Activated T-cell treated with anti-CD3 and anti-CD28 coated beads for 1 hour (primary cell): ENCODE measurements at regions not wholly inside any gene's neighbourhood (a gene's known extent, or its start where the extent isn't known, plus 50 kb on each side); places are given as distances from the start of the nearest gene placed in this dataset.

Source experiments
- DNase-seq: peaks from one replicate; pipeline ENCODE4 v3.0.0-alpha.2; 2020; ENCODE audit warnings: low read depth

DNA sequence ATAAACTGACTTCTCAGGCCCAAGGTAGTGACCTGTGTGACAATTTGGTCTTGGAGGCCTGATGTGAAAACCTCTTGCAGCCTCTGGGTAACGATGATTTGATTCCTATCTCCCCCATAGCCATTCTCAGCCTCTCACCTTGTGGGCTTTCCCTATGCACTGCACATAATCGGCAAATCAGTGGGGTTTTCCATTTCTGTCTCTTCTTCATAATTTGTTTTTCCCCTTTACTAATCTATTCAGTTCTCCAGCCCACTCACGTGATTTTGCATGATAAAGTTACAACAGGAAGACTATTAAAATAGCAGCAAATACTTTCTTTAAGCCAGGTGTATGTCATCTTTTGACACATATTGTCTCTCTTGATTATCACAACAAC, 893.7 kb downstream of the TFAP2A start:
- no peak for DNase-seq

DNA sequence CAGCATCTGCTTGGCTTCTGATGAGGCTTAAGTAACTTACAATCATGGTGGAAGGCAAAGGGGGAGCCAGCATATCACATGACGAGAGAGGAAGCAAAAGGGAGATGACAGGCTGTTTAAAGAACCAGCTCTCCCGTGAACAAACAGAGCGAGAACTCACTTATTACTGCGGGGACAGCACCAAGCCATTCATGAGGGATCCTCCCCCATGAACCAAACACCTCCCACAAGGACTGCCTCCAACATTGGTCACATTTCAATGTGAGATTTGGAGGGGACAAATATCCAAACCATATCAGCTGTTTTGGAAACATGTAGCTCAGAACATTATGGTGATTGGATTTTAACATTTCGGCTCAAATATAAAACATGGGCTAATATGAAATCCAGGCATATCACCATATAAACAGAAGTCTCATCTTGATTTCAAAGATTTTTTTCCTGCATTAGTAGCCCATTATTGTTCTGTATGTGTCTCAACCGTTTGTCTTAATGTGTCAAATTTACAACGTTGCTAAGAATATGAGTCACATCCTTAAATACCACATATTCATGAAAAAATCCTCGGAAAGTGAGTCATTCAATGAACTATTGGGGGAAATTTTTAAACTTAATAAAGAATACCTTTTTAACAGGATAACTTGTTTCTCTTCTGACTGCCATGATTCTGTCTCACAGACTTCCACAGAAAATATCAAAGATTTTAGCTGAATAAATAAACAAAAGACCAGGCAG, 894.3 kb downstream of the TFAP2A start:
- DNase-seq: no peak

- no peak for DNase-seq
Measured at GRCh38 chr6:9518431-9518830, 896.4 kb downstream of the TFAP2A start.

DNA sequence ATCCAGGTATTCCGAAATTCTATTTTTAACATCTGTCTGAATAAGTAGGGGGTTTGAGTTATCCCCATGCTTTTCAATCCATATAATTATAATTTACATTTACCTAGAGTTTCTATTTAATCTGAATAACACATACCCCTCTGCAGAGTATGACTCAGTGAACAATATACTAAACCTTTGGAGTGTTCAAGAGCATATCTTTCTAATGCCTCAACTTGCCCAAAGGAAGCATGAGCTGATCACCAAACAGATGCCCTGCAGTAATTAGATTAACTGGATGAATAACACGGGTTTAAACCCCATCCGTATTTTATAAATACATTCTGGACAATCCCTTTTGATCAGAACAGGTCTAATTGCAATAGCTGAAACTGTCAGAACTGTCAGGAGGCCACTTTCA, 897.1 kb downstream of the TFAP2A start:
- DNase-seq: no peak

DNA sequence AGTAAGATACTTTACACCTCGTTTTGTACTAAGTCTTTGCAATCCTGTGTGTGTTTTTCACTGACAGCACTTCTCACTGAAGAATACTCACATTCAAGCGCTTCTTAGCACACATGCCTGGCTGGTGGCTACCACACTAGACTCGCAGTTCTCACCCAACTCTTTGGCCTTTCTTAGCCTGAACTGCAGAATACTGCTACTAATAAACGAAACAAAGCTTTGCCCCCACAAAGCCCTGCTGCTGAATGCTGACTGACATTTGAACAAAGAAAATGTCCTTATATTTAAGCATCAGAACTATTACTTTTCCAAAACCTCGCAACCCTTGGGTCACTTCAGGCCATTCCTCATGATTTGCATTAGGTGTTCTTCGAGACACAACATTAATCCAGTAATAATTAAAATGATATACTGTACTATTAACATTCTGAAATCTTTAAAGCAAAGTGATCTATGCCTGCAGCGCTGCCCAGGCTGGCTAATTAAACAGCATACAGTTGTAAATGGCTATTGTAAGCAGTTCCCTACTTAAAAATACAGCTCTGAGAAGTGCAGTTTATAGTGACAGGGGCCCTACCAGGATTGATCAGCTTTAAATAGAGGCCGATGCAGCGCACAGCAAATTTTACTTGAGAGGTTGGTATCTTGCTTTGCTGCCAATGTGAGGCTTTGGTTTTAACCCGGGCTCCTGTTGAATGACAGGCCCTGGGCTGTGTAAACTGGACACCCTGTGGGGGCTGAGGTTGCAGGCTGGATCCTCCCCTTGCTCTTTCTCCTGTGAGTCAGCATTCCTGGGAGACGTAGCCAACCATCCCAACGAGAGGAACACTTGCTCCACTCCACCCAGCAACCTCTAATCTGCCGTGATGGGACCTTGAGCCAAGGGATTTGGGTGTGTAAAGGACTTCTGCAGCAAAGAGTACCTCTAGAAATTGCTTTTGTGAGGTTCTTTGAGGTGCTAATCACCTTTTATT, 899.0 kb downstream of the TFAP2A start:
- DNase-seq: no peak

- no peak for DNase-seq
Measured at GRCh38 chr6:9514146-9514545, 900.7 kb downstream of the TFAP2A start.

- no peak for DNase-seq
Measured at GRCh38 chr6:9511157-9511556, 903.7 kb downstream of the TFAP2A start.

GRCh38 chr6:9507136-9507895, 907.6 kb downstream of the TFAP2A start:
- no peak for DNase-seq

DNA sequence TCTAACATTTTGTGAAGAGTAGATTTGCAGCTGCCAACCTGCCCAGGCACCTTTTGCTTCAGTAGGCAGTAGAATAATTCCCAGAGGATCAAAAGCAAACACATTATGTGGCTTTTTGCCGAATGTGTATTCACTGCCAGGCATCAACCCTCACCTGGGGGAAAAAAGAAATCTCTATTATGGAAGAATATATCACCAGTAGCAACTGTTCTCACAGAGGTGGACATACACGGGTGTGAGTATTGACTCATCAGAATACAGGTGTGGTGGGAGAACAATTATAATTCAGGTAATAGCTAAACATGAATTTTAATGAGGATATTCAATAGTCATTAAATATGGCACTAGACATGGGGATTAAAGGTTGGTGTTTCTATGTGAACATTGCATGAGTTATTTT, 910.7 kb downstream of the TFAP2A start:
- DNase-seq: no peak

DNA sequence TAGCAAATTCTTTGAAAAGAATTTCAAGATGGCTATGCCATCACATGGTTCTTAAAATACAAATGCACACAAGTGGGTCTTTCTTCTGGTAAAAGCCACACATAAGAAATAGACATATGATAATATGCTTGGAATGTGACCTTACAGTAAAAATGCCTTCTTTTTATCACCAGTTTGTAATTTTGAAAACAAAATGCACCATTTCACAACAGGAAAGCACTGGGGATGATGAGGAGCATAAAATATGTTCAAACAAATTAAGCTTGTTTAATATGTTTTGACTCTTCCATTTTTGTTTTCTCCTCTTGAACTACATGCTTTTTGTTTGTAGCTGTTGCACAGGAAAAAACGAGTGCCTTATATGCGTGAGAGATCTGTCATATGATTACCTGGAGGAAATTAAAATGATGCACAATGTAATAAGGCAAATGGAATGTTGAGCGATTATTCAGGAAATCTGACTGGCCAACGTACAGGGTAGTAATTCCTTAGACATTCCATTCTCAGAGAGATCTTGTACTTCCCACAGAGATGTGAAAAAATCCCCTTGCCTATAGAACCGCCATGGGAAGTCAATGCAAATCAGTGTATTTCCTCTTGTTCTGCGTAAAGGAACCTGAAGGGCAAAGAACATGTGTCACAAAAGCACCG, 911.6 kb downstream of the TFAP2A start:
- DNase-seq: no peak

- DNase-seq: no peak
Measured at GRCh38 chr6:9499709-9500108, 915.2 kb downstream of the TFAP2A start.

DNA sequence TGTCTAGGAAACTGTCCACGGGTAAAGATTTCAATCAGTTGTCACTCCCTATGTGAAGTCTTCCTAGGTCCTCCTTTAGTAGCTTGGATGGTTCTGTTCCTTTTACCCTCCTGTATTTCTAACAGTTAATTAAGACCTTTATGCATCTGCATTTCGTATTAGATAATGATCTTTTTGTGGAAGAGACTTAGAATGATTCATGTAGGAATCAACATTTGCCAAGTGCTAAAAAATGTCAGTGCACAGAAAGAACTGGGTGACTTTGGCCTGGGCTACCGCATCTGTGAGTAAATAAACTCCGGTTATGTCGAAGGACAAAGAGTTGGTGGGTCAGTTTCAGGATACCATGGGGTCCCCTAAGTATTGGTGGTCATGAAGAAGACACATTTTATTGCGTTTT, 918.0 kb downstream of the TFAP2A start:
- DNase-seq: no peak

DNA sequence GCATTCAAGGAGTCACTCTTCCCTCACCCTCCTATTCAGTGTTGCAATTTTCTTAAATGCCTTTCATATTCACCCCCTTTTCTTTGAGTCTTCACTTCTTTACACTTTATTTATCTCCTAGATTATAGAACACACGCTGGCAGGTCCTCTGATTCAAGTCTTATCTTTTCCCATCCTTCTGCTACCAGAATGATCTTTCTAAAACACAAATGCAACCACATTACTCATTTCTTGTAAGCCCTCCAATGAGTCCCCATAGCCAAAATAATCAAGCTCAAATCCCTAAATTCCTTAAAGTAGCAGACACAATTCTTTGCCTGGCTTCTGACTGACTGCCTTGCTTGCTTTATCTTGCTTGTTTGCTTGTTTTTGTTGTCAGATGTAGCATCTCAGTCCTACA, 920.0 kb downstream of the TFAP2A start:
- no peak for DNase-seq

DNA sequence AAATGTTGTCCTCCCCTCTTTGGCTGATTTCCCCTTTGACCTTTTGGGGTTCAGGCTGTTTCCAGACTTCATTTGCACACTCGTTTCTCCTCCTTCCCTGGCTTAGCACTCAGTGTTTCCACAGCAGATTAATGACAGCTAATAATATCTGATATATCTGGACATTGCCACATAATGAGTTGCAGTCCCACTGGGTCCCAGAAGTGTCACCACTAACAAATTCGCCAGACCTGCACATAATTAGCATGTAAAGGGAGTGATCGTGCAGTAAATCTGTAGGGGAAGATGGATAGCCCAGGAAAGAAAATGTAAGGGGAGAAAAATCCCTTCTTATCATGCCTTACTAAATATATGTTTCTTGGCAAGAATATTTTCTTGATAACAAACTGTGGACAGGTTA, 922.1 kb downstream of the TFAP2A start:
- no peak for DNase-seq

DNA sequence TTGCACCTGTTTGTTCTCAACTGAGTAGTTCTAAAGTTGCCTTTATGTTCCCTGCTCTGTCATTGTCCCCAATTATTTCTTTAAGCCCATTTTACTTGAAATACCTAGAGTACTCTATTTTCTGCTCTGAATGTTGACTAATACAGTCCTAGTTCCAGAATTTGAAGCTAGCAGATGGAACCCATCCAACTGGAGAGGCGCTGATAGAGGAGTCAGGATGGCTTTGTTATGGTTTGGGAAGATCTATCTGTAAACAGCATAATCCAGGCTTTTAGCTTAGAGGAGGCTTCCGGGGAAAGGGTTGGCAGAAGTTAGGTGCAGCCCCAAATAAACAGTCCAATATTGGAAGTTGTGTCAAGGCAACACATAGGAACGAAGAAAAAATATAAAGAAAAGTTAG, 927.7 kb downstream of the TFAP2A start:
- DNase-seq: no peak

DNA sequence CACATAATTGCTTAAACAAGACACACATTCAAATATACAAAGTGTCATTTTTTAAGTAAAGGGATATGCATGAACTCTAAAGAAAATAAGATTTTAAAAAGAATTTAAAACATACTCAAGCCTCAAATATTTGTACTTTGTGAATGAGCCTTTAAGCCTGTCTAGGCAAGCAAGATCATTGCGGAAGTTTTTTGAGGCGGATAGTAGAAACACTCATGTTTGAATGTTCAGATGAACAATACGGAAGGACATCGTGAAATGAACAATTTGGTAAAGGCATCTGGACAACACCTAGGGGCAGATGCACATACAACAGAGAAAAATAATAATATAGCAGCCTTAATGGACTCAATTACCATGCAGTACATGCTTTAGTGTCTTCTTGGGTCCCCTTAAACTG, 928.9 kb downstream of the TFAP2A start:
- DNase-seq: no peak

GRCh38 chr6:9484686-9485085, 930.2 kb downstream of the TFAP2A start:
- no peak for DNase-seq

DNA sequence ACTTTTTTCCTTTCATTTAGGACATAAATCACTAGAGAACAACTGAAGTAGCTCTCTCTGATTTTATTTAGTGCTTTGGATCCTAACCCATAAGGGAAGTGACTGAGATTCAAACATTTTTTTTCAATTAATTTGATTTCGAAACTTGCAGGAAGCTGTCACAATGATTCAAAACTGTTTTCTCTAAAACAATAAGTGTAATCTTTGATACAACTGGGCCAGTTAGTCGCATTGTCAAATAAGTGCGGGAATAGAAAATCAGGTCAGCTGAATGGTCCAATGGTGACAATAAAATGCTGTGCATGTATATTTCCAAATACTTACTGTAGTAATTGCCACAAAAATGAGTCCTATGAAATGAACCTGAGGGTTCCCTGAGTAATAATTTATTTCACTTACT, 930.8 kb downstream of the TFAP2A start:
- DNase-seq: no peak

GRCh38 chr6:9482030-9482738, 932.7 kb downstream of the TFAP2A start:
- no peak for DNase-seq

DNA sequence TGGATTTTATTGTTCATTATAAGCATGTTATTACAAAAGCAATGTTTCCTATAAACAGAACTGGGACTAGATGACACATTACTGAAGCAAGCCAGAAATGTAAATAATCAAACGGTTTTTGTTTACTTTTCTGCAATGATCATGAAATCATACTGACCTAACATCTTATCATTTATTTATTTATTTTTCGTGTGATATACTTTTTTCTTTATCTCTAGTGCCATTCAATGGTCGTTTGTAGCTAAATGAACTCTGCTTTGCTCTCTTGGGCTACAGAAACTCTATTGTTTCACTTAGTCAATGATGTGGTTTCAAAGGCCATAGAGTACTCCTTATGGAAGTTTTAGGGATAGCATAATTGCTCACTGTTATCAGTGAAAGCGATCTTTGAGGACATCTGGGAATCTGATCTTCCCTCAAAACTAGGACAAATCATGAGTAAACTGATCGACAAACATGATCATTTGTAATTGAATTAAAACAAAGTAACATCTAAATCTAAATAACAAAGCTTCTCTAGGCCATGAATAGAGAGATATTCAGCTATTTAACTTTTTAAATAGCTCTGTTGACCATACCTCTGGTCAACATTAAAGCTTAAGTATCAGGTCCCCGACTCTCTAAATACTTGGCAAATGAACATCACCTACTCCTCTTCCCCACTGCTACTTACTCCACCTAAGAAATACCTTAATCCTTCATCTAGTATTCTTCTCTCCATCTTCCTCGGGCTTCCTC, 933.4 kb downstream of the TFAP2A start:
- DNase-seq: no peak

GRCh38 chr6:9468277-9468676, 946.6 kb downstream of the TFAP2A start:
- DNase-seq: no peak
